ENCODE measurements at regions not wholly inside any gene's neighbourhood (a gene's known extent, or its start where the extent isn't known, plus 50 kb on each side); places are given as distances from the start of the nearest gene placed in this dataset.

- TF ChIP-seq CTCF (IDR thresholded peaks at IDR 0.05), result no peak
- TF ChIP-seq POLR2A (IDR thresholded peaks at IDR 0.05), result no peak
Measured at GRCh38 chr4:108280072-108280471, 111.3 kb upstream of the LEF1 start.
